Activated naive CD4-positive, alpha-beta T cell treated with anti-CD3 and anti-CD28 coated beads for 36 hours (primary cell): ENCODE measurements at regions not wholly inside any gene's neighbourhood (a gene's known extent, or its start where the extent isn't known, plus 50 kb on each side); places are given as distances from the start of the nearest gene placed in this dataset. TPM values are rescaled to one million over a fixed set of nuclear protein-coding genes. Genes with fewer than 3 reads are reported as not detected.

Experiments
- microRNA-seq: library from miRNA; unstranded; fragments of <30 nt; microRNA quantifications from one replicate; pipeline ENCODE4 v1.2.0, GENCODE V29; 2022; ENCODE audit warnings: borderline microRNAs expressed, borderline replicate concordance

Small RNAs in the stretch of these regions (microRNA-seq; reads per million reads assigned to microRNA genes)
- gene MIR1587 (not detected), gene MIR3937 (not detected)
